Colonic mucosa (tissue), 4 donors: ENCODE measurements at regions not wholly inside any gene's neighbourhood (a gene's known extent, or its start where the extent isn't known, plus 50 kb on each side); places are given as distances from the start of the nearest gene placed in this dataset.

Experiments
- DNase-seq: peaks from one replicate; pipeline ENCODE4 v3.0.0-alpha.2; 2020
- H3K27ac ChIP-seq: fragments of 200-600 bp; one replicate; pipeline ENCODE4 v1.8.0; 2021
- H3K27me3 ChIP-seq: fragments of 200-600 bp; one replicate; pipeline ENCODE4 v1.8.0; 2021
- H3K36me3 ChIP-seq: fragments of 200-600 bp; one replicate; pipeline ENCODE4 v1.8.0; 2021
- H3K4me1 ChIP-seq: fragments of 200-600 bp; one replicate; pipeline ENCODE4 v1.8.0; 2021; ENCODE audit warnings: mild to moderate bottlenecking
- H3K4me3 ChIP-seq: fragments of 200-600 bp; one replicate; pipeline ENCODE4 v1.8.0; 2021
- H3K9ac ChIP-seq, 2 donors: one replicate each; pipeline ENCODE4 v1.7.0; 2013; ENCODE audit warnings: control low read depth in 2 of 2, low read depth in 2 of 2, low read length in 2 of 2
- H3K9me3 ChIP-seq: fragments of 200-600 bp; one replicate; pipeline ENCODE4 v1.8.0; 2021
- intact Hi-C: fragments of 100-400 bp; cut with DNase I; formaldehyde crosslinking; loops from one replicate; pipeline ENCODE4 v1.14.1; 2022
- TF ChIP-seq, protein P1 (sequence below): fragments of 200-600 bp; IDR thresholded peaks from one replicate; pipeline ENCODE4 v1.8.0; 2022; ENCODE audit warnings: antibody characterized with exemption, mild to moderate bottlenecking
- donor health status: healthy.
- donor health status: DM: no; HTN: no; CAD: no.
- donor health status: DM: no; HTN: no; CAD: no.

DNA sequence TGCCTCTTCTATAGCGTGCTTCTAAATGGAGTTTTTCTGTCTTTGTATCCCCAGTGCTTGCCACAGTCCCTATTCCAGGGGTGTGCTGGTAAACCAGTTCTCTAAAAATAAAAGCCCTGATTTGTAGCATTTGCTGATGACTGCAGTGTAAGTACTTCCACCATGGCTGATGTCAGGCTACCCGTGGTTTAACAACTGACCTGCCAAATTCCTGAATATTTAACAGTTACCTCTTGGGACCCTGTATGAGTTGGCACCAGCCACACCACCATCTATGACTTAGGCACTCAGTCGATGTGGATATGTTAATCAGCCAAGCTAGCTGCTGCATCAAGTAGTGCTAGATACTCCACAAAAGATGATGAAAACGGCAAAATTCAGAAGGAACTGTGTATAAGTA, 94.0 kb upstream of the MTNR1B start:
- intact Hi-C loops: no loop called here
- Histone ChIP-seq H3K9me3 (no peaks in the 10 kb centered on the region), H3K27me3 (no peaks in the 10 kb centered on the region), H3K9ac (no peak overlapping the region), H3K27ac (no peak overlapping the region), H3K36me3 (no peaks in the 10 kb centered on the region), H3K4me3 (no peak overlapping the region), H3K4me1 (no peaks in the 10 kb centered on the region)
- TF ChIP-seq, protein P1, sequence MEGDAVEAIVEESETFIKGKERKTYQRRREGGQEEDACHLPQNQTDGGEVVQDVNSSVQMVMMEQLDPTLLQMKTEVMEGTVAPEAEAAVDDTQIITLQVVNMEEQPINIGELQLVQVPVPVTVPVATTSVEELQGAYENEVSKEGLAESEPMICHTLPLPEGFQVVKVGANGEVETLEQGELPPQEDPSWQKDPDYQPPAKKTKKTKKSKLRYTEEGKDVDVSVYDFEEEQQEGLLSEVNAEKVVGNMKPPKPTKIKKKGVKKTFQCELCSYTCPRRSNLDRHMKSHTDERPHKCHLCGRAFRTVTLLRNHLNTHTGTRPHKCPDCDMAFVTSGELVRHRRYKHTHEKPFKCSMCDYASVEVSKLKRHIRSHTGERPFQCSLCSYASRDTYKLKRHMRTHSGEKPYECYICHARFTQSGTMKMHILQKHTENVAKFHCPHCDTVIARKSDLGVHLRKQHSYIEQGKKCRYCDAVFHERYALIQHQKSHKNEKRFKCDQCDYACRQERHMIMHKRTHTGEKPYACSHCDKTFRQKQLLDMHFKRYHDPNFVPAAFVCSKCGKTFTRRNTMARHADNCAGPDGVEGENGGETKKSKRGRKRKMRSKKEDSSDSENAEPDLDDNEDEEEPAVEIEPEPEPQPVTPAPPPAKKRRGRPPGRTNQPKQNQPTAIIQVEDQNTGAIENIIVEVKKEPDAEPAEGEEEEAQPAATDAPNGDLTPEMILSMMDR: no peak
- DNase-seq: no peak

DNA sequence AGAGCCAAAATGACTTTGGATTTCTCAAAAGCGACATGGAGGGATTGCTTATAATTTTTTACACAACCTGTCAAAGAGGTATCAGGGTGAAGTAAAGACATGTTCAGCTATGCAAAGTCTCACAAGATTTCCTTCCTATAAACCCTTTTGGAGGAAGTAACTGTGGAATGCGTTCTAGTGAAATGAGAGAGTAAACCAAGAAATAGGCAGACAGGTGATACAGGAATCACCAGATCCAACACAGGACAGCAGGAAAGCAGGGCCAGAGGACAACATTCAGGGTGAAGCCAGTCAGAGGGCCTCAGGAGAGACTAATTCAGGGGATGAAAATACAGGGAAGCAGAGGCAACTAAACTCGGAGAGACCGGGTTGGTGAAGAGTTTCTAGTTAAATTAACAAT, 90.4 kb upstream of the MTNR1B start:
- H3K36me3 ChIP-seq: no peaks in the 10 kb centered on the region
- TF ChIP-seq, protein P1: no peak
- intact Hi-C loops: no loop called here

DNA sequence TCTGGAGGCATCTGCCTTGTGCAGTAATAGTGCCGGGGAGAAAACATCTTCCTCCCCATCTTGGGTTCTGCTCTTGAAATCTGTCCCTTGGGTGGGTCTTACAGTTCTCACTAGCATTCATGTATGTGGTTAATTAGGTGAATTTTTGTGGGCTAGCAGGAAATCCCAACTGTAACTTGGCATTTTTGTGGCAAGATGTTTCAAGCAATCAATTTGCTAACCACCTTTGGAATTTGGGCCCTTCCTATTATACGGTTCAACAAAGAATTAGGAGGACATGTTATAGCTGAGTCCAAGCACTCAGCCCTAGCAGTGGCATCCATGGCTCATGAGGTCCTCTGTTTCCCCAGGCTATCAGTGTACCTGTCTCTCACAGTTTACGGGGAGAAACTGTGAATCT, 89.1 kb upstream of the MTNR1B start:
- TF ChIP-seq, protein P1: no peak
- intact Hi-C loops: loop anchor here (10.0 kb wide), 1 partner anchor 666 kb away; no protein-coding TSS in a partner anchor
- H3K9ac ChIP-seq: no peak overlapping the region
- no peaks in the 10 kb centered on the region for H3K27me3 ChIP-seq
- H3K27ac ChIP-seq: no peak overlapping the region
- H3K4me3 ChIP-seq: no peak overlapping the region
- no peak for DNase-seq
- H3K36me3 ChIP-seq: no peaks in the 10 kb centered on the region
- H3K9me3 ChIP-seq: no peaks in the 10 kb centered on the region
- H3K4me1 ChIP-seq: no peaks in the 10 kb centered on the region

More for the DNA sequence above, 90.4 kb upstream of the MTNR1B start:
- H3K4me1 ChIP-seq: no peaks in the 10 kb centered on the region
- H3K27ac ChIP-seq: no peak overlapping the region
- H3K27me3 ChIP-seq: no peaks in the 10 kb centered on the region
- H3K9ac ChIP-seq: no peak overlapping the region
- H3K4me3 ChIP-seq: no peak overlapping the region
- H3K9me3 ChIP-seq: no peaks in the 10 kb centered on the region
- DNase-seq: no peak

DNA sequence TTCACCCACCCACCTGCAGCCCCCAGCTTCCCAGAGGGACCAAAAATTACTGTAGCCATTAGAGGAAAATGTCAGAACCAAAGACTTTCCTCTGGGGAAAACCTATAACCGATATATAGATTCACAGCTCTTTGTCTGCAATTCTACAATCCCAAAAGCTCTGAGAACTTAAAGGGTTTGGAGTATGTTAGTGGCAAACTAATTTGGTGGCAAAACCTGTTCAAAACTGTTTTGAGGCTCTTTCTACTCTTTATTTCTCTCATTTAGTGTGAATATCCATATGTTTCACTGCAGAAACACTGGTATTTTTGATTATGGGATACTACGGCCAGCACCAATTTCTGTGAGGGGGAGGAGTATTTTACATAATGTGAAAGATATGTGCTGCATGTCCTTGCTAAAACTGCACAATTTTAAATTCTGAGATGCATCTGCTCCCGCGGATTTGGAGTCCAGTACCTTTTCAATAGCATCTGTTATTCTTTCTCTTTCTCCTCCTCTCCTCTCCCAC, 87.5 kb upstream of the MTNR1B start:
- Histone ChIP-seq H3K27me3 (no peaks in the 10 kb centered on the region), H3K4me3 (no peak overlapping the region), H3K9ac (no peak overlapping the region), H3K36me3 (no peaks in the 10 kb centered on the region), H3K9me3 (no peaks in the 10 kb centered on the region), H3K4me1 (no peaks in the 10 kb centered on the region), H3K27ac (no peak overlapping the region)
- TF ChIP-seq, protein P1: no peak
- no peak for DNase-seq
- intact Hi-C loops: loop anchor here (10.0 kb wide), 1 partner anchor 667 kb away; no protein-coding TSS in a partner anchor

DNA sequence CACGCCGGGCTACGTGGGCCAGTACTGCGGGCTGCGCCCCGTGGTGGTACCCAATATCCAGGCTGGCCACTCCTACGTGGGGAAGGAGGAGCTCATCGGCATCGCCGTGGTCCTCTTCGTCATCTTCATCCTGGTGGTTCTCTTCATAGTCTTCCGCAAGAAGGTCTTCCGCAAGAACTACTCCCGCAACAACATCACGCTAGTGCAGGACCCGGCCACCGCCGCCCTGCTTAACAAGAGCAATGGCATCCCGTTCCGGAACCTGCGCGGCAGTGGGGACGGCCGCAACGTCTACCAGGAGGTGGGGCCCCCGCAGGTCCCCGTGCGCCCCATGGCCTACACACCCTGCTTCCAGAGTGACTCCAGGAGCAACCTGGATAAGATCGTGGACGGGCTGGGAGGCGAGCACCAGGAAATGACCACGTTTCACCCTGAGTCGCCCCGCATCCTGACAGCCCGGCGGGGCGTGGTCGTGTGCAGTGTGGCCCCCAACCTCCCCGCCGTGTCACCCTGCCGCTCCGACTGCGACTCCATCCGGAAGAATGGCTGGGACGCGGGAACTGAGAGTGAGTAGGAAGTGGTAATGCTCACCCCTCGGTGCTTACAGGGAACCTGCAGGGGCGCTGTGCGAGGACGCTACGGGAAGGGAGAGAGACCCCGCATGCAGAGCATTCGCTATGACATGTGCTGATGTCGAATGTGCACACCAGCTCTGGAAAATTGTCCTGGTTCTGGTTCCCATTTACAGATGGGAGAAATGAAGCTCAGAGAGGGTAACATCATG, 86.4 kb upstream of the MTNR1B start:
- H3K27me3 ChIP-seq: no peaks in the 10 kb centered on the region

More for the DNA sequence above, 86.4 kb upstream of the MTNR1B start:
- no peak overlapping the region for H3K9ac ChIP-seq
- TF ChIP-seq, protein P1: no peak
- H3K9me3 ChIP-seq: no peaks in the 10 kb centered on the region
- DNase-seq: no peak
- intact Hi-C loops: loop anchor here (10.0 kb wide), 1 partner anchor 668 kb away; no protein-coding TSS in a partner anchor
- no peaks in the 10 kb centered on the region for H3K4me1 ChIP-seq
- no peak overlapping the region for H3K4me3 ChIP-seq
- no peak overlapping the region for H3K27ac ChIP-seq
- H3K36me3 ChIP-seq: no peaks in the 10 kb centered on the region
